ENCODE measurements at regions not wholly inside any gene's neighbourhood (a gene's known extent, or its start where the extent isn't known, plus 50 kb on each side); places are given as distances from the start of the nearest gene placed in this dataset.
"Not testable (repeated sequence)": the region's sequence is repeated elsewhere in the genome, so short reads cannot be mapped to it uniquely, and the experiment has no call there.

- no peak overlapping the region for H3K4me3 ChIP-seq (ENCODE audit: low read depth, low read length)
- peak; percentile 65 for DNase-seq (ENCODE audit: low read depth)
- no peak for TF ChIP-seq CTCF (conservative IDR thresholded peaks at IDR 0.05; ENCODE audit: low read depth, low read length)
Measured at GRCh38 chr12:92414170-92415070, 268.8 kb upstream of the BTG1 start.

- no peak for TF ChIP-seq CTCF (conservative IDR thresholded peaks at IDR 0.05; ENCODE audit: low read depth, low read length)
- no peak for DNase-seq (ENCODE audit: low read depth)
- no peak overlapping the region for H3K4me3 ChIP-seq (ENCODE audit: low read depth, low read length)
Measured at GRCh38 chr12:92413286-92413685, 267.6 kb upstream of the BTG1 start.

- peak; percentile 60 for DNase-seq (ENCODE audit: low read depth)
- TF ChIP-seq CTCF (conservative IDR thresholded peaks at IDR 0.05; ENCODE audit: low read depth, low read length), result no peak
- H3K4me3 ChIP-seq (ENCODE audit: low read depth, low read length), result no peak overlapping the region
Measured at GRCh38 chr12:92412856-92413255, 267.2 kb upstream of the BTG1 start.

- no peak for TF ChIP-seq CTCF (conservative IDR thresholded peaks at IDR 0.05; ENCODE audit: low read depth, low read length)
- no peak overlapping the region for H3K4me3 ChIP-seq (ENCODE audit: low read depth, low read length)
- DNase-seq (ENCODE audit: low read depth), result no peak
Measured at GRCh38 chr12:92411687-92412086, 266.0 kb upstream of the BTG1 start.

- peak; percentile 12 for DNase-seq (ENCODE audit: low read depth)
- peak; percentile 44 for TF ChIP-seq CTCF (conservative IDR thresholded peaks at IDR 0.05; ENCODE audit: low read depth, low read length)
- H3K4me3 ChIP-seq (ENCODE audit: low read depth, low read length), result no peak overlapping the region
Measured at GRCh38 chr12:92408072-92408900, 262.6 kb upstream of the BTG1 start.

- not testable (repeated sequence) for DNase-seq (ENCODE audit: low read depth); H3K4me3 ChIP-seq (ENCODE audit: low read depth, low read length)
Measured at GRCh38 chr12:92406404-92407070, 260.9 kb upstream of the BTG1 start.

GRCh38 chr12:92405801-92406251 is 260.2 kb upstream of the BTG1 start:
- H3K4me3 ChIP-seq (ENCODE audit: low read depth, low read length); DNase-seq (ENCODE audit: low read depth): not testable (repeated sequence)
